Activated CD8-positive, alpha-beta T cell treated with anti-CD3 and anti-CD28 coated beads, Interleukin-2, amount 10 ng/mL, durations not matched to agents 7 days and 5 days (primary cell): ENCODE measurements at regions not wholly inside any gene's neighbourhood (a gene's known extent, or its start where the extent isn't known, plus 50 kb on each side); places are given as distances from the start of the nearest gene placed in this dataset.

Experiments used
- ATAC-seq: fragments of 150-1000 bp; cut with Tn5 transposase; one replicate; pipeline ENCODE4 v1.10.0; 2021; ENCODE audit warnings: moderate library complexity
- CTCF ChIA-PET: fragments of 350-600 bp; sonication (Branson Sonifier 250); formaldehyde crosslinking; loops from one replicate; lab custom pipeline; 2021; ENCODE audit warnings: antibody characterized with exemption; lab: Charles Lee
- POLR2A ChIA-PET: fragments of 350-600 bp; sonication (Branson Sonifier 250); formaldehyde crosslinking; loops from one replicate; lab custom pipeline; 2021; ENCODE audit warnings: antibody characterized with exemption; lab: Charles Lee
- DNase-seq: peaks from one replicate; pipeline ENCODE4 v3.0.0-alpha.2; 2020
- H3K27ac Mint-ChIP-seq: one replicate; pipeline ENCODE4 v1.8.0; 2021; ENCODE audit warnings: mild to moderate bottlenecking, mixed read lengths
- H3K27me3 Mint-ChIP-seq: one replicate; pipeline ENCODE4 v1.8.0; 2021; ENCODE audit warnings: low read depth, mixed read lengths
- H3K36me3 Mint-ChIP-seq: one replicate; pipeline ENCODE4 v1.8.0; 2021; ENCODE audit warnings: low read depth, mixed read lengths
- H3K4me1 Mint-ChIP-seq: one replicate; pipeline ENCODE4 v1.8.0; 2021; ENCODE audit warnings: low read depth, mixed read lengths
- H3K4me3 Mint-ChIP-seq: one replicate; pipeline ENCODE4 v1.8.0; 2021; ENCODE audit warnings: mild to moderate bottlenecking, mixed read lengths
- H3K9me3 Mint-ChIP-seq: one replicate; pipeline ENCODE4 v1.8.0; 2022; ENCODE audit warnings: mixed read lengths; ENCODE audit not compliant: insufficient read depth

GRCh38 chr4:19417256-19417655, 834.4 kb upstream of the SLIT2 start:
- no peak overlapping the region for H3K4me3 Mint-ChIP-seq
- ChIA-PET CTCF (no interaction called here), POLR2A (no interaction called here)
- peaks cover 19% of the 10 kb centered on the region for H3K9me3 Mint-ChIP-seq
- ATAC-seq (no peak), DNase-seq (no peak)
- no peak overlapping the region for H3K27ac Mint-ChIP-seq
- no peaks in the 10 kb centered on the region for H3K4me1 Mint-ChIP-seq
- H3K36me3 Mint-ChIP-seq: no peaks in the 10 kb centered on the region
- no peaks in the 10 kb centered on the region for H3K27me3 Mint-ChIP-seq

GRCh38 chr4:19416146-19416545, 835.6 kb upstream of the SLIT2 start:
- ChIA-PET POLR2A (no interaction called here), CTCF (no interaction called here)
- Mint-ChIP-seq H3K27ac (no peak overlapping the region), H3K4me1 (no peaks in the 10 kb centered on the region), H3K27me3 (no peaks in the 10 kb centered on the region), H3K4me3 (no peak overlapping the region), H3K36me3 (no peaks in the 10 kb centered on the region), H3K9me3 (peaks cover 16% of the 10 kb centered on the region)
- no peak for DNase-seq
- ATAC-seq: no peak

- POLR2A ChIA-PET: no interaction called here
- Mint-ChIP-seq H3K27ac (no peak overlapping the region), H3K4me1 (no peaks in the 10 kb centered on the region), H3K27me3 (no peaks in the 10 kb centered on the region), H3K9me3 (peaks cover 15% of the 10 kb centered on the region), H3K36me3 (no peaks in the 10 kb centered on the region), H3K4me3 (no peak overlapping the region)
- ATAC-seq: no peak
- CTCF ChIA-PET: no interaction called here
- no peak for DNase-seq
Measured at GRCh38 chr4:19408490-19408889, 843.2 kb upstream of the SLIT2 start.

GRCh38 chr4:19406789-19407188, 844.9 kb upstream of the SLIT2 start:
- Mint-ChIP-seq H3K4me1 (no peaks in the 10 kb centered on the region), H3K36me3 (no peaks in the 10 kb centered on the region), H3K4me3 (no peak overlapping the region), H3K9me3 (peaks cover 15% of the 10 kb centered on the region), H3K27ac (no peak overlapping the region), H3K27me3 (no peaks in the 10 kb centered on the region)
- CTCF ChIA-PET: no interaction called here
- ATAC-seq (no peak), DNase-seq (no peak)
- POLR2A ChIA-PET: no interaction called here

- no peaks in the 10 kb centered on the region for H3K27me3 Mint-ChIP-seq
- POLR2A ChIA-PET: no interaction called here
- H3K27ac Mint-ChIP-seq: no peak overlapping the region
- DNase-seq (no peak), ATAC-seq (no peak)
- H3K4me3 Mint-ChIP-seq: no peak overlapping the region
- peaks cover 7% of the 10 kb centered on the region for H3K9me3 Mint-ChIP-seq
- H3K36me3 Mint-ChIP-seq: no peaks in the 10 kb centered on the region
- no peaks in the 10 kb centered on the region for H3K4me1 Mint-ChIP-seq
- CTCF ChIA-PET: no interaction called here
Measured at GRCh38 chr4:19403786-19404370, 847.8 kb upstream of the SLIT2 start.

- ChIA-PET POLR2A (no interaction called here), CTCF (no interaction called here)
- Mint-ChIP-seq H3K4me3 (no peak overlapping the region), H3K27me3 (no peaks in the 10 kb centered on the region), H3K27ac (no peak overlapping the region), H3K4me1 (no peaks in the 10 kb centered on the region), H3K36me3 (no peaks in the 10 kb centered on the region), H3K9me3 (peaks cover 7% of the 10 kb centered on the region)
- ATAC-seq (no peak), DNase-seq (no peak)
Measured at GRCh38 chr4:19402581-19403065, 849.1 kb upstream of the SLIT2 start.

- ChIA-PET CTCF (no interaction called here), POLR2A (no interaction called here)
- no peaks in the 10 kb centered on the region for H3K36me3 Mint-ChIP-seq
- H3K27me3 Mint-ChIP-seq: no peaks in the 10 kb centered on the region
- no peak overlapping the region for H3K4me3 Mint-ChIP-seq
- DNase-seq: no peak
- peaks cover 7% of the 10 kb centered on the region for H3K9me3 Mint-ChIP-seq
- H3K4me1 Mint-ChIP-seq: no peaks in the 10 kb centered on the region
- no peak overlapping the region for H3K27ac Mint-ChIP-seq
- ATAC-seq: no peak
Measured at GRCh38 chr4:19401301-19402080, 850.2 kb upstream of the SLIT2 start.

- Mint-ChIP-seq H3K9me3 (peaks cover 7% of the 10 kb centered on the region), H3K4me3 (no peak overlapping the region), H3K36me3 (no peaks in the 10 kb centered on the region), H3K27me3 (no peaks in the 10 kb centered on the region), H3K4me1 (no peaks in the 10 kb centered on the region), H3K27ac (no peak overlapping the region)
- ATAC-seq (no peak), DNase-seq (no peak)
- POLR2A ChIA-PET: no interaction called here
- CTCF ChIA-PET: no interaction called here
Measured at GRCh38 chr4:19400820-19401219, 850.9 kb upstream of the SLIT2 start.

- no peaks in the 10 kb centered on the region for H3K36me3 Mint-ChIP-seq
- peaks cover 4% of the 10 kb centered on the region for H3K9me3 Mint-ChIP-seq
- DNase-seq: no peak
- no peak overlapping the region for H3K4me3 Mint-ChIP-seq
- H3K27ac Mint-ChIP-seq: no peak overlapping the region
- H3K27me3 Mint-ChIP-seq: no peaks in the 10 kb centered on the region
- no peak for ATAC-seq
- POLR2A ChIA-PET: no interaction called here
- no peaks in the 10 kb centered on the region for H3K4me1 Mint-ChIP-seq
- CTCF ChIA-PET: no interaction called here
Measured at GRCh38 chr4:19399001-19399400, 852.7 kb upstream of the SLIT2 start.

- POLR2A ChIA-PET: no interaction called here
- H3K27me3 Mint-ChIP-seq: no peaks in the 10 kb centered on the region
- no peak overlapping the region for H3K27ac Mint-ChIP-seq
- CTCF ChIA-PET: no interaction called here
- ATAC-seq (no peak), DNase-seq (no peak)
- no peaks in the 10 kb centered on the region for H3K36me3 Mint-ChIP-seq
- H3K9me3 Mint-ChIP-seq: peaks cover 5% of the 10 kb centered on the region
- no peak overlapping the region for H3K4me3 Mint-ChIP-seq
- H3K4me1 Mint-ChIP-seq: no peaks in the 10 kb centered on the region
Measured at GRCh38 chr4:19386786-19387185, 864.9 kb upstream of the SLIT2 start.

GRCh38 chr4:19382993-19383756, 868.5 kb upstream of the SLIT2 start:
- H3K4me1 Mint-ChIP-seq: no peaks in the 10 kb centered on the region
- no peak overlapping the region for H3K27ac Mint-ChIP-seq
- ChIA-PET CTCF (no interaction called here), POLR2A (no interaction called here)
- H3K4me3 Mint-ChIP-seq: no peak overlapping the region
- DNase-seq (no peak), ATAC-seq (no peak)
- H3K9me3 Mint-ChIP-seq: no peaks in the 10 kb centered on the region
- no peaks in the 10 kb centered on the region for H3K36me3 Mint-ChIP-seq
- H3K27me3 Mint-ChIP-seq: no peaks in the 10 kb centered on the region

GRCh38 chr4:19381068-19381467, 870.6 kb upstream of the SLIT2 start:
- POLR2A ChIA-PET: no interaction called here

More at GRCh38 chr4:19381068-19381467, 870.6 kb upstream of the SLIT2 start:
- no peaks in the 10 kb centered on the region for H3K27me3 Mint-ChIP-seq
- H3K9me3 Mint-ChIP-seq: no peaks in the 10 kb centered on the region
- no peak overlapping the region for H3K27ac Mint-ChIP-seq
- no peak for DNase-seq
- ATAC-seq: no peak
- no peaks in the 10 kb centered on the region for H3K4me1 Mint-ChIP-seq
- H3K4me3 Mint-ChIP-seq: no peak overlapping the region
- CTCF ChIA-PET: no interaction called here
- no peaks in the 10 kb centered on the region for H3K36me3 Mint-ChIP-seq
